Breast epithelium (tissue), 3 donors: ENCODE measurements at regions not wholly inside any gene's neighbourhood (a gene's known extent, or its start where the extent isn't known, plus 50 kb on each side); places are given as distances from the start of the nearest gene placed in this dataset.

ENCODE experiments used
- CTCF ChIP-seq, 3 donors: fragments of 450-650 bp; IDR thresholded peaks; one replicate each; pipeline ENCODE4 v1.5.1; 2016 to 2017; ENCODE audit warnings: antibody characterized with exemption in 3 of 3, mild to moderate bottlenecking in 3 of 3, moderate library complexity in 3 of 3
- POLR2A ChIP-seq: fragments of 450-650 bp; IDR thresholded peaks from one replicate; pipeline ENCODE4 v1.6.1; 2016; ENCODE audit warnings: antibody characterized with exemption, mild to moderate bottlenecking, moderate library complexity
- POLR2AphosphoS5 ChIP-seq, 3 donors: sonication (generic); formaldehyde crosslinking; IDR thresholded peaks; one replicate each; pipeline ENCODE4 v1.6.1; 2017; ENCODE audit warnings: antibody characterized with exemption in 3 of 3

- no peak for TF ChIP-seq CTCF (IDR thresholded peaks at IDR 0.05)
- TF ChIP-seq POLR2AphosphoS5 (IDR thresholded peaks at IDR 0.05), result no peak
- no peak for TF ChIP-seq POLR2A
Measured at GRCh38 chr16:52630711-52631110, 83.8 kb upstream of the TOX3 start.
